SK-N-MC (cell line): ENCODE measurements at regions not wholly inside any gene's neighbourhood (a gene's known extent, or its start where the extent isn't known, plus 50 kb on each side); places are given as distances from the start of the nearest gene placed in this dataset.

Experiments
- EZH2 ChIP-seq: fragments of 200-600 bp; sonication (generic); IDR thresholded peaks from one replicate; pipeline ENCODE4 v1.6.1; 2017; ENCODE audit warnings: antibody characterized with exemption
- FOXP2 ChIP-seq: optimal IDR thresholded peaks from 2 replicates; pipeline ENCODE3; 2011; ENCODE audit warnings: mild to moderate bottlenecking, moderate library complexity; ENCODE audit not compliant: insufficient read depth; ENCODE audit errors: extremely low read length, control extremely low read depth
- POLR2AphosphoS5 ChIP-seq: IDR thresholded peaks from 2 replicates; pipeline ENCODE4 v1.6.1; 2012; ENCODE audit warnings: mild to moderate bottlenecking, low read depth, low read length, borderline replicate concordance

- TF ChIP-seq POLR2AphosphoS5 (no peak), EZH2 (no peak), FOXP2 (no peak)
Observed at GRCh38 chr4:81789741-81790399, 318.2 kb upstream of the RASGEF1B start.
